ENCODE measurements at regions not wholly inside any gene's neighbourhood (a gene's known extent, or its start where the extent isn't known, plus 50 kb on each side); places are given as distances from the start of the nearest gene placed in this dataset.

DNA sequence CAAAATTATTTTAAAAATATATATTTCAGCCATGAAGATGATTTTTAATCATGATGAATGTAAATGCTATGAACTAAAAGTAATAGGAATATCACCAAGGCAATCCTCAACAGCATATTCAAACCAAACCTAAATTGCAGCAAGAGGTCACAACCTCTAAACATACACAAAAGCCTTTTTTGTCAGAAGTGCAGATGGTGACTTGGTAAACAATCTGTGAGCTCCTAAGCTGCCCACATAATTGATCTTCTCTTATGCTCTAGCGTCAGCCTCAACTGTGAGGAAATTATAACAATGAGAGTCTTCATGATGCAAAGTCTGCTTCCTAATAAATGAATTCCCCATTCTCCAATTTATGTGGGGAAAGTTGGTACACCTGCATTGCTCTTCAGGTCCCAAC lies 113.2 kb downstream of the TSN start:
- Mint-ChIP-seq H3K4me1 (no peaks in the 10 kb centered on the region), H3K36me3 (no peaks in the 10 kb centered on the region), H3K9me3 (no peaks in the 10 kb centered on the region), H3K4me3 (no peak overlapping the region), H3K27ac (no peak overlapping the region), H3K27me3 (ENCODE audit: low read depth in 2 of 2) (peaks cover 9 to 10% of the 10 kb centered on the region in 2 donors)
- WGBS (ENCODE audit: insufficient coverage): no CpG with 5 or more reads among the region's 1 CpG
- intact Hi-C loops (cut with micrococcal nuclease): no loop called here
- no peak for ATAC-seq
- TF ChIP-seq CTCF (IDR thresholded peaks at IDR 0.05): no peak
- Histone ChIP-seq H3K36me3 (ENCODE audit: control insufficient read depth, insufficient read depth, low read length) (no peaks in the 10 kb centered on the region), H3K27me3 (ENCODE audit: control insufficient read depth, insufficient read depth, low read length) (no peaks in the 10 kb centered on the region), H3K4me3 (ENCODE audit: low read length) (no peak overlapping the region), H3K4me1 (ENCODE audit: control insufficient read depth, insufficient read depth, low read length) (no peaks in the 10 kb centered on the region), H3K27ac (ENCODE audit: low read length) (no peak overlapping the region), H3K9me3 (ENCODE audit: control insufficient read depth, insufficient read depth, low read length) (no peaks in the 10 kb centered on the region)
- DNase-seq: no peak

DNA sequence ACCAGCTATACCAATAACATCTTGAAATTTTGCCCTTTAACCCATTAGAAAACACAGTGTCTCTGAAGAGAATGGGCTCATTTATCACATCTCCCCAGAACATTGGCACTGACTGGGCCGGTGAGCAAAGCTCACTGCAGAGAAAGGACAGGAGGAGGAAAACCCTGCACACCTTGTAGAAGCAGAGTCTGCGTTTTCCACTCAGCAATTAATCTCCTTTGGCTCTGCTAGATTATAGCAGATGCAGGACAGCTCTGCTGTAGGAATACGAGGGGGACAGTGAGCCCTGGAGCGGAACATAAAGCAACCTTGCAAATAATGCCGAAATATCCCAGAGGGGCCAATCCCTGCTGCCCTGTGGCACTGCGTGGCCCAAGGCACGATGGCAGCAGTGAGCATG lies 113.9 kb downstream of the TSN start:
- intact Hi-C loops (cut with micrococcal nuclease): no loop called here
- WGBS (ENCODE audit: insufficient coverage): 81% methylated on average over 7 of the region's 7 CpGs
- Histone ChIP-seq H3K36me3 (ENCODE audit: control insufficient read depth, insufficient read depth, low read length) (no peaks in the 10 kb centered on the region), H3K27ac (ENCODE audit: low read length) (no peak overlapping the region), H3K4me3 (ENCODE audit: low read length) (no peak overlapping the region), H3K4me1 (ENCODE audit: control insufficient read depth, insufficient read depth, low read length) (no peaks in the 10 kb centered on the region), H3K9me3 (ENCODE audit: control insufficient read depth, insufficient read depth, low read length) (no peaks in the 10 kb centered on the region), H3K27me3 (ENCODE audit: control insufficient read depth, insufficient read depth, low read length) (no peaks in the 10 kb centered on the region)
- Mint-ChIP-seq H3K27me3 (ENCODE audit: low read depth in 2 of 2) (peaks cover 6 to 13% of the 10 kb centered on the region in 2 donors), H3K4me3 (no peak overlapping the region), H3K4me1 (no peaks in the 10 kb centered on the region), H3K36me3 (no peaks in the 10 kb centered on the region), H3K27ac (no peak overlapping the region), H3K9me3 (no peaks in the 10 kb centered on the region)
- ATAC-seq (no peak), DNase-seq (no peak)
- no peak for TF ChIP-seq CTCF (IDR thresholded peaks at IDR 0.05)

DNA sequence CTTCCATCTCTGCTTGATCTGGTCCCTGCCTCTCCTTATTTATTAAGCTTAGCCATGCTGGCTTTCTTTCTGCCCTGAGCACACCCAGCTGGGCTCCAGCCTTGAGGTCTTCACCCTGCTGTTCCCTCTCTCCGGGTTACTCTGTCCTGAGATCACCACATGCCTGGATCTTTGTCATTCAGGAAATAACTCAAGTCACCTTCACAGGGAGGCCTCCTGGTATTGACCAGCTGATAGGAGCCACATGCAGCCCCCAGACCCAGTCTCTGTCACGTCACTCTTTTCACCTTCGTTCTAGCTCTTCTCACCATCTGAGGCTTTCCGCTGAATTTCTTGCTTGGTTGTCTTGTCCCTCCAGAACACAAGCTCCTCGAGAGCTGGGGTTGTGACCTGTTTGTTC lies 114.4 kb downstream of the TSN start:
- H3K27me3 ChIP-seq (ENCODE audit: control insufficient read depth, insufficient read depth, low read length): no peaks in the 10 kb centered on the region
- Mint-ChIP-seq H3K27me3 (ENCODE audit: low read depth in 2 of 2) (peaks cover 6 to 13% of the 10 kb centered on the region in 2 donors), H3K36me3 (no peaks in the 10 kb centered on the region), H3K9me3 (no peaks in the 10 kb centered on the region), H3K4me3 (no peak overlapping the region), H3K4me1 (no peaks in the 10 kb centered on the region), H3K27ac (no peak overlapping the region)
- intact Hi-C loops (cut with micrococcal nuclease): no loop called here
- ATAC-seq (no peak), DNase-seq (no peak)
- no peaks in the 10 kb centered on the region for H3K36me3 ChIP-seq (ENCODE audit: control insufficient read depth, insufficient read depth, low read length)
- no peaks in the 10 kb centered on the region for H3K4me1 ChIP-seq (ENCODE audit: control insufficient read depth, insufficient read depth, low read length)
- H3K27ac ChIP-seq (ENCODE audit: low read length): no peak overlapping the region
- no peak overlapping the region for H3K4me3 ChIP-seq (ENCODE audit: low read length)
- H3K9me3 ChIP-seq (ENCODE audit: control insufficient read depth, insufficient read depth, low read length): no peaks in the 10 kb centered on the region
- TF ChIP-seq CTCF (IDR thresholded peaks at IDR 0.05): no peak
- 86% methylated on average over 5 of the region's 5 CpGs for WGBS (ENCODE audit: insufficient coverage)

- ATAC-seq: no peak
- Histone ChIP-seq H3K36me3 (ENCODE audit: control insufficient read depth, insufficient read depth, low read length) (no peaks in the 10 kb centered on the region), H3K27ac (ENCODE audit: low read length) (no peak overlapping the region), H3K27me3 (ENCODE audit: control insufficient read depth, insufficient read depth, low read length) (no peaks in the 10 kb centered on the region), H3K9me3 (ENCODE audit: control insufficient read depth, insufficient read depth, low read length) (no peaks in the 10 kb centered on the region), H3K4me3 (ENCODE audit: low read length) (no peak overlapping the region), H3K4me1 (ENCODE audit: control insufficient read depth, insufficient read depth, low read length) (no peaks in the 10 kb centered on the region)
- Mint-ChIP-seq H3K36me3 (no peaks in the 10 kb centered on the region), H3K9me3 (no peaks in the 10 kb centered on the region), H3K27ac (no peak overlapping the region), H3K4me1 (no peaks in the 10 kb centered on the region), H3K4me3 (no peak overlapping the region), H3K27me3 (ENCODE audit: low read depth in 2 of 2) (peaks cover 6 to 12% of the 10 kb centered on the region in 2 donors)
- TF ChIP-seq CTCF (IDR thresholded peaks at IDR 0.05): no peak
- DNase-seq: no peak
- intact Hi-C loops (cut with micrococcal nuclease): no loop called here
- 100% methylated on average over 2 of the region's 2 CpGs for WGBS (ENCODE audit: insufficient coverage)
Measured at GRCh38 chr2:121872651-121873050, 117.2 kb downstream of the TSN start.

Data from natural killer cell (primary cell).